HG02678 (cell line): ENCODE measurements at regions not wholly inside any gene's neighbourhood (a gene's known extent, or its start where the extent isn't known, plus 50 kb on each side); places are given as distances from the start of the nearest gene placed in this dataset.

Experiments used
- ATAC-seq: cut with Tn5 transposase; IDR thresholded peaks from one replicate; pipeline ENCODE4 v1.9.1; 2021; ENCODE audit warnings: mild to moderate bottlenecking, moderate library complexity; ENCODE audit not compliant: unreplicated experiment

- no peak for ATAC-seq
Measured at GRCh38 chr16:80023865-80024264, 423.3 kb upstream of the MAF start.

DNA sequence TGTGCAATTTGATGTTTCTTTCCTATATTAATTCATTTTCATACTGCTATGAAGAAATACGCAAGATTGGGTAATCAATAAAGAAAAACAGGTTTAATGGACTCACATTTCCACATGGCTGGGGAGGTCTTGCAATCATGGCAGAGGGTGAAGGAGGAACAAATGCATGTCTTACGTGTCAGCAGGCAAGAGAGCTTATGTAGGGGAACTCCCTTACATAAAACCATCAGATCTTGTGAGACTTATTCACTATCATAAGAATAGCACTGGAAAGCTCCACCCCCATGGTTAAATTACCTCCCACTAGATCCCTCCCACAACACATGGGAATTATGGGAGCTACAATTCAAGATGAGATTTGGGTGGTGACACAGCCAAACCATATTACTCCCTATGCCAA is 418.9 kb upstream of the MAF start:
- no peak for ATAC-seq

GRCh38 chr16:80018466-80018865 is 417.9 kb upstream of the MAF start:
- no peak for ATAC-seq

- no peak for ATAC-seq
Measured at GRCh38 chr16:80016731-80017326, 416.3 kb upstream of the MAF start.

- no peak for ATAC-seq
Measured at GRCh38 chr16:80015566-80015965, 415.0 kb upstream of the MAF start.

GRCh38 chr16:80014241-80014939 is 413.9 kb upstream of the MAF start:
- no peak for ATAC-seq

DNA sequence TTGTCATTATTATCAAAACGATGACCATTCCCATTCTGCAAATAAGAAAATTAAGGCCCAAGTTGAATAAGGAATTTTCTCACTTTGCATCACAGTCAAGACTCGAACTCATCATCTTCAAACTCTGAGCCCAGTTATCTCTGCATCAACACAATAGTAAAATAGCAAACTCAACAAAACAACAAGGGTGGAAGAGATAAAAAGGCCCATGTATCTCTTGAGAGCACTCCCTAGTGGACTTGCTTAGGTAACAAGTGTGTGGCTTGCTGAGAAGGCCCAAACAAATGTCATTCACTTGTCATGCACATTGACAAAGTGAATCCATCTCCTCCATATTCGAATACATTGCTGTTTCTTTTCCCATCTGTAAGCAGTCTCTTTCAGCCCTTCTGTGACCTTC is 412.0 kb upstream of the MAF start:
- no peak for ATAC-seq

DNA sequence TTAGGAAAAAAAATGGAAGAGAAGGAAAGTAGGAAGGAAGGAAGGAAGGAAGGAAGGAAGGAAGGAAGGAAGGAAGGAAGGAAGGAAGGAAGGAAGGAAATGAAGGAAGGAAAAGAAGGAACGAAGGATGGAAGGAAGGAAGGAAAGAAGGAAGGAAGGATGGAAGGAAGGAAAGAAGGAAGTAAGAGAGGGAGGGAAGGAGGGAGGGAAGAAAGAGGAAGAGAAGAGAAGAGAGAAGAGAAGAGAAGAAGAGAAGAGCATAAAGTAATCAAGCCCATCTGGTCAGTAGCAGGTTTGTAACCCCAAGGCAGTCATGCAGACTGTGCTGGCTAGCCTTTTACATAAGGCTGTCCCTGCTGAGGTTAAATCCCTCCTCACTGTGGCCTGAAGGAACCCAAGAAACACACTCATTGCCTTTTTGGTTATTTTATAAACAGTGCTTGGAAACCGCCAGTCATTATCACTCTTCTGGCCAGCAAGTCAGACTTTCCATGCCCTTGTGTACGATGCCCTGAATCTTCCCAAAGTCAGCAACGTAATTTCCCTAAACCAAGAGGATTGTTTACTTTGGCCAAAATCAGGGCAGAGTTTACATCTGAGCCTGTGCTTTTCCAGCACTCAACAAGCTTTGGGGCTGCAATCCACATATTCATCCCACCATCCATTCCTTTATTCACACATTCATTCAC is 409.6 kb upstream of the MAF start:
- ATAC-seq, result no peak

DNA sequence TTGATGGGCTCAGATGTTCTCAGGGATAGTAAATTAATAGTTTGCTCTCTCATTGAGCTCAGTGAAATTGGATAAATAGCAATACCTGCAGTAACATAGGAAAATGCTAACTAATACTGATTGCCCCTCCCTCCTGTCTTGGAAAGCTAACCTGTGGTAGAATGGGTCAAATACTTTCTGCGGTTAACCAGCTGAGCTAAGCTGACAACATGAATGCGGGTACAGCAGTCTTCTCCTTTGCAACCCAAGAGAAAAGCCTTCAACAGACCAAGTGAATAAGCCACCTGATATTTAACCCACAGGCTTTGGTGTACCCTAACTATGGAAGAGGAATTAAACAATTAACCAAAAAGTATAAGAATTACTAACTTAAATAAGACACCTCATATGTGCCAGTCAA is 408.3 kb upstream of the MAF start:
- ATAC-seq, result no peak

DNA sequence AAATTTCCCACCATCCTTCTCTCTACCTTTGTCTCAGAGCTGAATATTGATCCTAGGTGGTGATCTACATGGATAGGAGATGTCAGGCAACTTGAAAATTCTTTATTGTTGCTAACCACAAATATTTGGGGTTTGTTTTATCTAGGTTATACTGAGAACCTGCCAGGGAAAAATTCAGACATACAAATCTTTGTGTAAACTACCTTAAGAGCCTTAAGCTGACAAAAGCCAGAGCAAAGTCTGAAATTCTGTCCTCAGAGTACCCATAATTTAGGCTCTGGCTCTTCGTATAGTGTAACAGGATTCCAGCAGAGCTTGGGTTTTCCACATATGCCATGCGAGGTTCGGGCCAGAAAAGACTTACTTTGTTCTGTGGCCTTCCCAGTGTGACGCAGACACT is 406.7 kb upstream of the MAF start:
- no peak for ATAC-seq

DNA sequence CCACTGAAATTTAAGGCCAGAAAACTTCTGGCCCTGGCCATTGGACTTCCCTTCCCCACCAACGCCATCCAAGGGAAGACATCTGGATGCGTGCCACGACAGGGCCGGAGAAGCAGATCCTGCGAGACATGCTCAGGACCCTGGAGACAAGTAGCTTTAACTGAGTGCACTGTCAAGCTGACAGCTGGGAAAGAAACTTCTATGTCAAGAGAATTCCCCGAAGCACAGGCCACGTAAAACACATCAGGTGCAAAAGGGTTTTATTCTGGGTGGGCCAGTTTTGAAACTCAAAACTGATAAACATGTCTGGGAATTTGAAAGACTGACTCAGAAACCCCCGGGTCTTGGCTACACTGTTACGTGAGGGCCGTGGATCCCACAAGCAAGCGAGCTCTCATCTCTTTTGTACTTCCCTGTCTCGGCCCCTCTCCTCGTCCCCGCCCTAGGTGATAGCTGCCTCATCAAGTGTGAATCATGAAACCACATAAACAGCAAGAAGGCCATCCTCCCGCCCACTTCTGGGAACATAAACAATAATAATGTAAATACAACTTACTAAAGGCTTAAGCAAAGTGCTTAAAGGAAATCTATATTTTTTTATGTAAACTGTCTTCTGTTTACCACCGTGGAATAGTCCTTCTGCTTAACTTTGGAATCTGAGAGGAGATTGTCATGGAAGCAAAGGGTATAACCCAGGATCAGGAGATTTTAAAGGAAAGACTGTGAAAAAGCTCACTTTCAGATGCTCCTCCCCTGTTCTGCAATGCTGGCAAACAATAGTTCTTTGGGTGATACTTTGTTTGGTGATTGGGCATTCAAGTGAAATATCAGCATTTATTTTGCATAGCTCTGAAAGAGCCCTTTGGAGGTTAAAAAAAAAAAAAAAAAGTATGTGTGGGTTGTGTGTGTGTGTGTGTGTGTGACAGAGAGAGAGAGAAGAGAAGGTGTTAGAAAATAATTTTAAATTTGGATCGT is 406.0 kb upstream of the MAF start:
- ATAC-seq, result no peak

DNA sequence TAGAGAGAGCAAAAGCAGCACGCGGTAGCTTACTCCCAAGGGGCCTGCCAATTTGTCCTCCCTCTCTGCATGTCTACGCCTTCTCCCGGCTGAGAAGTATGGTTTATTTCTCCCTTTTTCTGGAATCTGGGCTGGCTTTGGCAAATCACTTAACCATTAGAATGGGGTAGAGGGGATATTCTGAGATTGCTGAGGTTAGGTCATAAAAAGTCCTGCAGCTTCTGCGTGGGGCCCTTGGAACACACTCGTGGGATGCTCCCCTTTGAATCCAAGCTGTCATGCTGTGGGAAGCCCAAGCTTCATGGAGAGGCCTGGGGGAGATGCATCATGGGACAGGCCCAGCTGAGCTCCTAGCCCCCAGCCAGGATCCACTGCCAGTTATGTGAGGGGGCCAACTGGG is 403.6 kb upstream of the MAF start:
- no peak for ATAC-seq

DNA sequence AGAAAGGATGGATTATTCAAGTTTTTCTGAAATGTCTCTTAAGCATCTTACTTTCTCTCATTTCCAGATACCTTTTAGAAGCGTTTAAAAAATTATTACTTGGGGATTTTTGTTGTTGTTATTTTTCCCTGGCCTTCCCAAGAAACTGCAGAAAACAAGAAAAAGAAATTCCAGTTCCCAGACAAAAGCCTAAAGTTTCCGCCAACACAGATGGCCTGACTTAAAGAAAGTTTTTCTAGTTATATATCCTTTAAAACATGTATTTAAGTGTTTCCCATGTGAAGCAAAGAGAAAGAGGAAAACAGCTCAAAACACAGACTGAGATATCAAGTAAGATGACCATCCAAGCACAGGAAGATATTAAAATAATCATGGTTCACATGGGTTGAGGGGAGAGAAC is 401.7 kb upstream of the MAF start:
- ATAC-seq, result no peak

GRCh38 chr16:79998143-79998542 is 397.6 kb upstream of the MAF start:
- no peak for ATAC-seq

DNA sequence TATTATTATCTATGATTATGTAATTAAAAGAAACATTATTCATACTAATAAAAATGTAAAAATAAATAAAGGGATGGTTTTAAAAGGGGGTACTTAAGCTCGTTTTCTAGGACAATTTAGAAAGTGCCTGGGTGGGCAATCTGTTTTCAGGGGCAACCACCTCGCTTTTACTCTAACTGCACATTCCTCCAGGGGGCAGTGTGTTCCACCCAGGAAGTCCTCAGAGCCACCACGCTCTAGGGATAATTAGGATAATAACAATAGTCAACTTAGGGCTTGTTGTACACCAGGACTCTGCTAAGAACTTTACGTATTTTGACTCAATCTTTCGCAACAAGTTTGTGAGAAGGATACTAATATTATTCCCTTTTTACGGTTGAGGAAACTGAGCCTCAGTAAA is 396.7 kb upstream of the MAF start:
- ATAC-seq, result no peak

GRCh38 chr16:79996321-79996720 is 395.8 kb upstream of the MAF start:
- ATAC-seq, result no peak

- no peak for ATAC-seq
Measured at GRCh38 chr16:79995315-79995714, 394.8 kb upstream of the MAF start.

DNA sequence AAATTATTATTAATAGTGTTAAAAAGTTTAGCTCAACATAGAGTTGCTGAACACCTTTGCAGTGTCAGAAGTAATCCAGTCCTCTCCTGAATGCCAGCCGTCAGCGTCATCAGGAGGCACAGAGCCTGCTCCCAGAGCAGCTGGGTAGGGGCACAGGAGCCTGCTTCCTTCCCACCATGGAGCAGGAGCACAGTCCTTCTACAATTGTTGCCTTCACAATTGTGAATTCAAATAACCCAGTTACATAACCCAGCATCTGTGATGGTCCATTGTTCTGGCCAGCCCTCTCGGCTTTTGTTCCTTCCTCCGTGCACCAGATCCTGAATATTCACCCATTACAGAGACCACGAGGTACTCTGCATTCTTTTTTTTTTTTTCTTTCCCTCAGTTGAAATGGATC is 393.9 kb upstream of the MAF start:
- ATAC-seq, result no peak

DNA sequence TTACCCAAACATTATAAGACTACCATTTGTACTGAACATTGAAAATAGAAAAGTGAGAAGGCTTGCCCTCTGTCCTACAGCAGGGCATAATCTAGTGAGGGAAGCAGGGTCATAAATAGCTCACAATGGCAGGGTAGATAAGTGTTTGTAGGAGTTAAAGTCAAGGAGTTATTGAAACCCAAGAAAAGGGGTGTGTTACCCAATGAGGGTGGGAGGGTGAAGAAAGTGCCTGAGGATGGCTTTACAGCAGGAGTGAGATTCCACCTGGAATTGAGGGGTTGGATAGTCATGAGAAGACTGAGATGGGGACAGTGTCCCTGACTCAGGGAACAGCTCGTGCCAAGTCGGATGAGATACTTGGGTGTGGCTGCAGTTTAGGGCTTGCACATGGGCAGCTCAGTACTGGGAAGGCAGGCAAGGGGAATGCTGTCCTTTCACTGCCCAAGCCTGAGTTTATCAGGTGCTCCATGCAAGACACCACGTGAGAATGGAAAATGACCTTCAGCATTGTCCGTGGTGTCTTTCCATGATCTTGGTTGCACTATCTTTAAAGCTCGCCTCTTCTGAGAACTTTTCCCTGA is 393.2 kb upstream of the MAF start:
- ATAC-seq, result no peak

DNA sequence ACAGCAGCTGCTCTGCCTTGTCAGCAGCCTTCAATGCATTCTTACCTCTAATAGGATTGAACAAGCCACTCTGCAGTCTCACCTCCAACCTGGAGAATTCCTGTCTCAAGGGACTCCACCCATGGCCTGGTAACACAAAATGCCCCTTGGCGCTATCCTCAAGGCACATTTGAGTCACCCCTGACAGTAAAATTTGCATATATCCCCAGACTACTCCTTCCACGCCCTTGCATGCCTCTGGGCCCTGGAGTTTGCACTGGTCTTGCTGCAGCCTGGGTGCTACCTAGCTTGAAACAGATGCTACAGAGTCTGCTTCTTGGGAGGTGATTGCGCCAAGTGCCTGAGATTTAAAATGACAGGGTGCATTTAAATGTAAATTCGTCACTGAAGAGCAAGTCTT is 391.4 kb upstream of the MAF start:
- no peak for ATAC-seq

DNA sequence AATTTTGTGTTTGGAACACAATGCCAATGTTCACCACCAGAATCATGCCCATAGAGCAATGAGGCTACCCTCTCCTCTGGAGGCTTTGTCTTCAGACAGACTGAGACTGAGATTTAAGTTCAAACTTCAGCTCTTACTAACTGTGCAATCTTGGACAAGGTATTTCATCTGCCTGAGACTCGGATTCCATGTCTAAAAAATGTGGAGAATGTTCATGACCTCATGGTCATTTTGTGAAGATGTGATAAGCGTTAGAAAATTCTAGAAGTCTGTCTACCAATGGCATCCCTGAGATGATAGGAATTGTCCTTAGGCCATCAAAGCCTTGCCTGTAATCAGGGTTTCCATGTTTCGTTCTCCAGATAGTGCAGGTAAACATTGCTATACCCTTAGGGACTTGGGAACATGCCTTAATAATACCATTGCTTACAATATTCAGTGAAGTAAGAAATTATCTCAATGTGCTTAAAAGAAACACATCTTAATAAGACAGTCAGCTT is 388.2 kb upstream of the MAF start:
- ATAC-seq, result no peak
